HG03558 (cell line): ENCODE measurements at regions not wholly inside any gene's neighbourhood (a gene's known extent, or its start where the extent isn't known, plus 50 kb on each side); places are given as distances from the start of the nearest gene placed in this dataset.
"Not testable (repeated sequence)": the region's sequence is repeated elsewhere in the genome, so short reads cannot be mapped to it uniquely, and the experiment has no call there.

Source experiments
- ATAC-seq: cut with Tn5 transposase; IDR thresholded peaks from one replicate; pipeline ENCODE4 v1.9.1; 2021; ENCODE audit warnings: moderate number of reproducible peaks; ENCODE audit not compliant: unreplicated experiment; ENCODE audit errors: extremely low read depth

DNA sequence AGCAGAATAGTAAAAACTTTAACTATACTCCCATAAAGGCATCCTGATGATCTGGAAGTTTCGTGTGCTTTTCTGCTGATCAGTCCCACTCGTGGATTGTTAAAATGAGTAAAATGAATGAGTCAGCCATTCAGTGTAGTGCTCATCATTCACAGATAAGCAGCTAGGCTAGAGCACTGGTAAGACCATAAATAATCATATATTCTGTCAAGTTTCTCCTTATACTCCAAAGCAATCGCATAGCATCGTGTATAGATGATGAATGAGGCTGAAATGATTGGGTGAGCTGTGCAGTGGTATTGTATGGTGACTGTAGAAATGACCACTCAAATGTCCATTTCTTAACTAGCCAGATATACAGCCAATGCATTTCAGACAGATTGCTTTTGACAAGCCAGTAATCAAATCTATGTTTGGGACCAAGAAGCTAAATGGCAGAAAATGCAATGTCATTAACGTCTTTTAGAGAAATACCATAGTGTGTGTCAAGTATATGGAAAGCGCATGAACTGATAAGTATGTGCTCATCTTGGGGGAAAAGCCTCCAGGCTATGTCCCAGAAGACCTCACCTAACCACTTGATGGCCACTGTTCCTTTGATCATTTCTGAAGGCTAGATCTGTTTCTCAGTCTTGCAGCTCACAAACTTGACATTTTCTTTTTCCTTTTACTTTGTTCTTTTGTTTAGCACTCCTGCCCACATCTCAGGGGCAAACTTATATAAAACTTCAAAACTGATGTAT, 227.2 kb upstream of the FAM3C start:
- ATAC-seq = no peak

GRCh38 chr7:121621937-121622336, 225.8 kb upstream of the FAM3C start:
- no peak for ATAC-seq

GRCh38 chr7:121620953-121621606, 225.0 kb upstream of the FAM3C start:
- ATAC-seq = no peak

DNA sequence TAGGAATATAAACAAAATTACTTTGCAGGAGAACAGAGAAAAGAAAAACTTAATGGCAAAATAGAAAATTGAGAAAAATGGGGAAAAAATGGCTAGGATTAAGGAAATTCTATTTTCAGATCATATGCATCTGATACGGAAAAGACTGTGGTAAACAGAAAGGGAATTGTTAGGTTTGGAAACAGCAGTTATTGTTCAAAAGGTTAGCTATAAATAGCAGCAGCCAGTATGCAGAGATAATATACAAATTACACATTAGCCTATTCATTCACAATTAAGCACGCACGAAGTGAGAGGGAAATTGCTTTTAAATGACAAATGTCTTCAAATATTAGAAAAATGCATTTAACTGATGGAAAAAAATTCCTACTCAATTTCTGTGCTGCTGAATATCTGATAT, 224.1 kb upstream of the FAM3C start:
- ATAC-seq = no peak

DNA sequence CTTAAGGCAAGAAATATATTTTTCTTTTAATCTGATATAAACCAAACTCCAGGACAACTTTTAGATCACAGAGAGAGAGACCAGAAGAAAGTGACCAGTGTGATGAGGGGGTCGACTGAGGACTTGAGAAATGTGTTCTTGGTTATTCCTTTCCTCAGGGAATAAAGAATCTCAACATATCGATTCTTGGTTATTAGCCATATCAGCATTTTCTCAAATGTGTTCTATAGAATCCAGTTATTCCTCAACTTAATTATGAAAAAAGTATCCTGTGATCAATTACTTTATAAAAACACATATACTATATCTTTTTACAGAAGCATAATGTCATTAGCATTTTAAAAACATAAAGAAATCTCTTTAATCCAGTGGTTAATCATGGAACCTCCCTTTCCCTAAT, 222.1 kb upstream of the FAM3C start:
- ATAC-seq = no peak

GRCh38 chr7:121610243-121610642, 214.1 kb upstream of the FAM3C start:
- ATAC-seq = no peak

GRCh38 chr7:121609208-121609607, 213.1 kb upstream of the FAM3C start:
- no peak for ATAC-seq

DNA sequence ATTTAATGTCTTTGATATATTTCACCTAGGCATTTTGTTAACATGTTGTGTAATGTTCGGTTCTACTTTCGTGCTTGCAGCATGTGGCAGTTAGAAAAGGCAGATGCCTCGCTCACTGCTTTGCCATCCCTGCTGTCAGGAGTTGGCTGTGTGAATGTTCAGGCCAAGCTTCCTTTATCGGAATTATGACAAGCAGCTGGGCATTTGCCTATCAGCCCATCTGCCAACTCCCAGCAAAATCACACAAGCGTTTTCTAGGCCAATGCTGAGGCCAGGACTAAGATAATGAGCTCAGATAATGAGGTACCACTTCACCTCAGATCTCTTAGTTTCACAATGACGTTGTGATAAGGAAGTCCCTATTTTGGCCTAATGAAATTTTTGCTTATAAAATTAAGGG, 212.7 kb upstream of the FAM3C start:
- ATAC-seq = no peak

DNA sequence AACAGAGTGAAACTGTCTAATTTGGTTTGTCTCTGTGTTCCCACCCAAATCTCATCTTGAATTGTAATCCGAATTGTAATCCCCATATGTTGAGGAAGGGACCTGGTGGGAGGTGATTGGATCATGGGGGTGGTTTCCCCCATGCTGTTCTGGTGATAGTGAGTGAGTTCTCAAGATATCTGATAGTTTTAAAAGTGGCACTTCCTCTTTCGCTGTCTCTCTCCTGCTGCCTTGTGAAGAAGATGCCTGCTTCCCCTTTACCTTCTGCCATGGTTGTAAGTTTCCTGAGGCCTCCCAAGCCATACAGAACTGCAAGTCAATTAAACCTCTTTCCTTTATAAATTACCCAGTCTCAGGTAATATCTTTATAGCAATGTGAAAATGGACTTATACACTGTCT, 212.1 kb upstream of the FAM3C start:
- not testable (repeated sequence) for ATAC-seq

GRCh38 chr7:121605317-121605680, 209.2 kb upstream of the FAM3C start:
- no peak for ATAC-seq

- no peak for ATAC-seq
These were observed 208.7 kb upstream of the FAM3C start for GRCh38 chr7:121604627-121605316.

DNA sequence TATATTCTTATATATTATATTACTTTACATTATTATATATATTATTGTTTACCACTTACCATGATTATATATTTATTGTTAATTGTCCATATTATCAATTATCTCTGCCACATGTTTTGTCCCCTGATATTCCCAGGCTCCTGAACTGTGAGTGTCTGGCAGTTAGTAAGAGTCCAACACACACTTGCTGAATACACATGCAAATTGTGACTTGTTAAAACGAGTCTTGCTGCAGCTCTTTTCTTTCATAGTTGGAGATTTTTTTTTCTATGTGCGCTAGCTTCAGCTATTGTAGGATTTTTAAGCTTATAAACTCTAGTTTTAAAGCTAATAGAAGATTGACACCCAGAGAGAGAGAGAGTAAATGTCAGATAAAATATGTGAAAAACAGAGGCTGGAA, 207.8 kb upstream of the FAM3C start:
- no peak for ATAC-seq

DNA sequence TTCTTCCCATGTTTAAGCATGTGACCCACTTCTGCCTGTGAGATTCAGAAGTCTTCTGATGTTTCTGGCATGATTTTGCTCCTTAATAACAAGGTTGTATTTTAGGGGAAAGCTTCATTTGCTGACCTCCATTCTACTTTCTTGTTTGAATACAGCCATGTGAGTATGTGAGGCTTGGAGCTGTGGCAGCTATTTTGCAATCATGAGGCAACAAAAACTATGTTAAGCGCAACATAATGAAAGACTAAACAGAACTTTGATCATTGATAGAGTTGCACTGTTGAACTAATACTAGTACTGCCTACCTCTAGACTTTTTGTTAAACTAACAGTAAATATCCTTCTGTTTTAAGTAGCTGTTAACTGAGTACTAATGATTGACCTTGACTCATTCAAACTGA, 203.8 kb upstream of the FAM3C start:
- no peak for ATAC-seq

- no peak for ATAC-seq
These were observed 199.9 kb upstream of the FAM3C start for GRCh38 chr7:121595758-121596696.

DNA sequence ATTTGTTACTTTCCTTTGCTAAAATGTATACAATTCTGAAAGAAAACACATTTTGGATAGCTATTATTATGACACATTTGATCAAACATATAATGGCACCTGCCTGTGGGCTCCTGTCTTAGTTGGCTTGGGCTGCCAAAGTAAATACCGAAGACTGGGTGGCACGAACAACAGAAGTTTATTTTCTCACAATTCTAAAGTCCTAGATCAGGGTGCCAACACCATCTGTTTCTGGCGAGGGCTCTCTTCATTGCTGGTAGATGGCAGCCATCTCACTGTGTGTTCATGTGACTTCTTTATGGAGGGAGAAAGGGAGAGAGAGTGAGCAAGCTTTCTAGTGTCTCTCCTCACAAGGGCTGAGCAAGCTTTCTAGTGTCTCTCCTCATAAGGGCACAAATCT, 195.8 kb upstream of the FAM3C start:
- no peak for ATAC-seq

DNA sequence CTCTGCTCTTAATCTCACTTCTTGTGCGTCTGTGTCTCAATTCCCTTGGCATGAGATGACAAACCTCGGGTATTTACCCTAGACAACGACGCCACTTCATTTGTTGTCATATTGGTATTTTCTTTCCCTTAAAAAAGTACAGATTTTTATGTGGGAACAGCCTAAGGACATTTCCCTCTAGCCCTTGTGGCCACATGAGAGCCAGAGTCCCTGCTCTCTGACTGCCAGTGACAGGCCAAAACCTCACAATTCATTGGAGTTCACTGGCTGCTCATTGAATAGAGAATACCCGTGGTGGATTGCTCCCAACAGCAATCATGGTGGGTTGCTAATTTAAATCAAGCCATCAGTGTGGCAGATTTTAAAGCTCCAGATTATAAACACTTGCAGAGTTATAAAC, 191.3 kb upstream of the FAM3C start:
- no peak for ATAC-seq

GRCh38 chr7:121582258-121582657, 186.2 kb upstream of the FAM3C start:
- no peak for ATAC-seq

GRCh38 chr7:121579639-121580038, 183.5 kb upstream of the FAM3C start:
- no peak for ATAC-seq

- no peak for ATAC-seq
These were observed 182.6 kb upstream of the FAM3C start for GRCh38 chr7:121578669-121579068.

DNA sequence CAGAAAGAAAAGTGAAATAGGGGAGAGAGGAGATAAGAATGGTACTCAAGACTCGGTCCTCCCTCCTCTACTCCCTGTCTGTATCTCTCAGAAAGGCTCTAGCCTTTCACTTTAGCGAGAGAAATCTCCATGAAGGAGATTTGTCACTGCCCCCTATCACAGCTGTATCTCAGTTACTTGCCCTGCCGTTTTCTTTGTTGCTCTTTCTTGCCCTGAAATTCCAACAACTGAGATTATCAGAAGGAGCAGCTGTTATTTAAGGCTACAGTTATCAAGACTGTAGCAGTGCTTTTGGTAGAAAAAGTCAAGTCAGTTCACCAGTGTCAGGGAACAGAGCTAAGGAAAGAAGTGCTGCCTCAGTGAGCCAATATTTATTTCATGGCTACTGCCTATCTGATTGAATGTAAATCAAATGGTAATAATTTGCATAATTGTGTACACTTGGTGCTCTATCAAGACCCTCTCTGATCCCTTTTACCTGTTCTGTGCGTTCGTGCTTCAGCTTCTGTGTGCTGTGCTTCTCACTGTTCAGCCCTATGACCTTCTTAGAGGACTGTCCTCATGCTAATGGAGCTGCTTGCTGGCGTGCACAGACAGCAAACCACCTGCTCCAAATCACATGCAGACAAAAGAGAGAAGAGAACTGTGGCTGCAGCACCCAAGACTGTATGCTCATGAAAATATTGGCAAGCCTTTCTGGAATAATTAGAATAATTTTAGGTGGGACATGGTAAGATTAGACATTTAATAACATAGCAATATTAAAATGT, 180.2 kb upstream of the FAM3C start:
- no peak for ATAC-seq
